NT2/D1 (cell line): ENCODE measurements at regions not wholly inside any gene's neighbourhood (a gene's known extent, or its start where the extent isn't known, plus 50 kb on each side); places are given as distances from the start of the nearest gene placed in this dataset.

Source experiments
- DNase-seq: peaks from one replicate; pipeline ENCODE4 v3.0.0-alpha.2; 2011; ENCODE audit warnings: low read depth, low spot score
- H3K27me3 ChIP-seq: 2 replicates; pipeline ENCODE4 v1.6.0; 2011; ENCODE audit warnings: mild to moderate bottlenecking; ENCODE audit not compliant: insufficient read length, insufficient read depth
- H3K36me3 ChIP-seq: 2 replicates; pipeline ENCODE4 v1.6.1; 2011; ENCODE audit warnings: mild to moderate bottlenecking, low read length, mixed read lengths; ENCODE audit not compliant: insufficient read depth, insufficient read length
- H3K4me1 ChIP-seq: 2 replicates; pipeline ENCODE4 v1.5.1; 2011; ENCODE audit not compliant: insufficient read depth, insufficient read length
- H3K4me3 ChIP-seq: 2 replicates; pipeline ENCODE4 v1.5.1; 2011; ENCODE audit warnings: low read depth; ENCODE audit not compliant: insufficient read length
- H3K9ac ChIP-seq: 2 replicates; pipeline ENCODE4 v1.6.0; 2011; ENCODE audit warnings: low read depth; ENCODE audit not compliant: insufficient read length
- H3K9me3 ChIP-seq: 2 replicates; pipeline ENCODE4 v1.5.1; 2011; ENCODE audit warnings: mild to moderate bottlenecking, low read length; ENCODE audit not compliant: insufficient read depth
- SUZ12 ChIP-seq: IDR thresholded peaks from 2 replicates; pipeline ENCODE4 v1.6.1; 2011; ENCODE audit not compliant: insufficient read length, insufficient read depth; ENCODE audit errors: extremely low read depth
- YY1 ChIP-seq: IDR thresholded peaks from 2 replicates; pipeline ENCODE4 v1.6.1; 2011; ENCODE audit not compliant: insufficient read length, insufficient read depth
- ZNF274 ChIP-seq: IDR thresholded peaks from 2 replicates; pipeline ENCODE4 v1.6.1; 2011; ENCODE audit warnings: mild to moderate bottlenecking, low read depth, low read length

GRCh38 chr3:56854856-56855611 lies 53.3 kb upstream of the ARHGEF3 start:
- no peaks in the 10 kb centered on the region for H3K36me3 ChIP-seq
- TF ChIP-seq ZNF274 (no peak), SUZ12 (no peak), YY1 (no peak)
- no peaks in the 10 kb centered on the region for H3K4me1 ChIP-seq
- H3K4me3 ChIP-seq: no peak overlapping the region
- no peak overlapping the region for H3K9ac ChIP-seq
- no peaks in the 10 kb centered on the region for H3K27me3 ChIP-seq
- DNase-seq: no peak
- no peaks in the 10 kb centered on the region for H3K9me3 ChIP-seq

- no peaks in the 10 kb centered on the region for H3K4me1 ChIP-seq
- no peak overlapping the region for H3K4me3 ChIP-seq
- H3K9ac ChIP-seq: no peak overlapping the region
- no peaks in the 10 kb centered on the region for H3K36me3 ChIP-seq
- no peaks in the 10 kb centered on the region for H3K9me3 ChIP-seq
- TF ChIP-seq YY1: no peak
- TF ChIP-seq SUZ12: no peak
- no peak for TF ChIP-seq ZNF274
- no peaks in the 10 kb centered on the region for H3K27me3 ChIP-seq
- no peak for DNase-seq
Observed at GRCh38 chr3:56851966-56852884, 50.5 kb upstream of the ARHGEF3 start.
